HG03095 (cell line): ENCODE measurements at regions not wholly inside any gene's neighbourhood (a gene's known extent, or its start where the extent isn't known, plus 50 kb on each side); places are given as distances from the start of the nearest gene placed in this dataset.

ENCODE experiments used
- ATAC-seq: cut with Tn5 transposase; IDR thresholded peaks from one replicate; pipeline ENCODE4 v1.9.1; 2021; ENCODE audit warnings: moderate library complexity; ENCODE audit not compliant: unreplicated experiment

DNA sequence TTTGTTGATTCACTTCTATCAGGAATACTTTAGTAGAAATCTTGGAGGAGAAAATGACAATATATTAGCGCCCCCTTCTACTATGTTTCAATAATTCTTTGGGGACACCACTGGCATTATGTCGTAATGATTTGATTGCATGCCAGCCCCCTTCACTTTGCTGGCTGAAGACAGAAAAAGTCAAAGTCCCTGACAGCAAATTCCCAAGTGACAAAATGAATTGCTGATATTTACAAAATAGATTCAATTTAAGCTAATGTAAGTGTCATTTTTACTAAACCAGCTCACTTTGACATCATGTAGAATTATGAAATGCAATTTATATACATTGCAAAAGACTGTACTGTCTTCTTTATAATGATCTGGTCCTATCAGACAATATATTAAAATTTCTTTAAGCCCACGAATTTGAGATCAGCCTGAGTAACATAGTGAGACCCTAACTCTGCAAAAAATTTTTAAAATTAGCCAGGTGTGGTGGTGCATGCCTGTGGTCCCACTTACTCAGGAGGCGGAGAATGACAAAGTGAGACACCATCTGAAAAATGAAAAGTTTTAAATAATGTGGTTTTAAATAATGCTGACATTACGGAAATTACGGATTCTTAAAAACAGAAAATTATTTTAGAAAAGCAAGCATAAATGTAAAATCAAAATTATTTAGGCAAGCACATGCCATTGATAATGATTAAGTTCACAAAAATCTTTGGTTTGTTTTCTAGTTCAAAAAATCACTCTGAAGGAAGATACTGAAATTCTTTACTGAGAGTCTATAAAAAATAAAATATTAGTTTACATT lies 520.1 kb upstream of the PKDCC start:
- no peak for ATAC-seq

DNA sequence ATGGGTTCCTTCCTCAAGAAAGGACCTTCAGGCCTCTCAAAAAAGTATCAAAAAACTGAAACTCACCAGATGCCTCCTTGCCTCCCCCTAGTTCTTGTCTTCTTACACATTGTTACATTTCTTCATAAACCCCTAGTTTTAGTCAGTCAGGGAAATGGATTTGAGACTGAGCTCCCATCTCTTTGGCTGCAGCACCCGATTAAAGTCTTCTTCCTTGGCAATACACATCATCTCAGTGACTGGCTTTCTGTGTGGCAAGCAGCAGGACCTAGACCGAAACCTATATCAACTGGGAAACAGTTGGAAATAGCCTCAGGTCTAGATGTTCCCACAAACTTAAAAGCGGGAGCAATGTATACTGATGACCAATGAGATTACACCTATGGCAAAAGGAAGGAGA lies 512.2 kb upstream of the PKDCC start:
- ATAC-seq = no peak

DNA sequence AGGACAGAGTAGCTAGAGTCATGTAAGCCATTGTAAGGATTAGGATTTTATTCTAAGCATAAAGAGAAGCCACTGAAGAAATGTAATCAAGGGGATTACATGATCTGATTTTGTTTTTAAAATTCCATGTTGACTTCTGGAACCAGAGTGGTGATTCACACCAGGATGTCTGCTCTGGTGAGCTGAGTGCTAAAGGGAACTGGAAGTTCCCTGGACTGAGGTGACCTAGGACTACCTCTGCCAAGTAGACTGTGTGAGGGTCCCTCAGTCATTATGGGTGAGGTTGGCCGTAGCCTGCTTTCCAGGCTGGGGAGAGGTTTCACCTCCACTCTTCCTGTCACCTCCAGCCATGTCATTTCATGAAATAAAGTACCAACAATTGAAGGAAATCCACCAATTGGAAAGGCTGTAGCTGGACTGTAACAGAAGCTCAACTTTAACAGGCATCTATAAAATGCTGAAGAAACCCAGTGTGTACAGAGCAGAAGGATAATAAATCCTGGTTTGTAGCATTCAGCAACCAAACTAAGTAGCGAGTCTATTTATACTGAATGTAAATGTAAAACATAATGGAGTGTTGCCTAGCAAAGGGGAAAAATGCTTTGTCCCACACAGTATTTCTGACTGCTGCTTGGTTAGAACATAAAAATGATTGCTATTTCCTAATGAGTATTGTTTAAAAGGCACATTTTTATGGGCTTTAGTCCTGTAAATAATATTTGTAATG lies 507.4 kb upstream of the PKDCC start:
- ATAC-seq = no peak

DNA sequence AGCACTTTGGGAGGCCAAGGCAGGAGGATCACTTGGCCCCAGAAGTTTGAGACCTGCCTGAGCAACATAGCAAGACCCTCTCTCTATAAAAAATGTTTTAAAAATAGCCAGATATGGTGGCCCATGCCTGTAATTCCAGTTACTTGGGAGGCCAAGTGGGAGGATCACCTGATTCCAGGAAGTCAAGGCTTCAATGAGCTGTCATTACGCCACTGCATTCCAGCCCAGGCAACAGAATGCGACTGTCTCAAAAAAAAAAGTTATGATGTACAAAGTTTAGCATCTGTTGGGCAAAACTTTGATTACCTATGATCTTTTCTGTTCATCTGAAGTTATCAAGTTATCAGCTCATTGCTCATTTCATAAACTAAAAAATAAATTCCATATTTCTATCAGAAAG lies 504.1 kb upstream of the PKDCC start:
- ATAC-seq = no peak

DNA sequence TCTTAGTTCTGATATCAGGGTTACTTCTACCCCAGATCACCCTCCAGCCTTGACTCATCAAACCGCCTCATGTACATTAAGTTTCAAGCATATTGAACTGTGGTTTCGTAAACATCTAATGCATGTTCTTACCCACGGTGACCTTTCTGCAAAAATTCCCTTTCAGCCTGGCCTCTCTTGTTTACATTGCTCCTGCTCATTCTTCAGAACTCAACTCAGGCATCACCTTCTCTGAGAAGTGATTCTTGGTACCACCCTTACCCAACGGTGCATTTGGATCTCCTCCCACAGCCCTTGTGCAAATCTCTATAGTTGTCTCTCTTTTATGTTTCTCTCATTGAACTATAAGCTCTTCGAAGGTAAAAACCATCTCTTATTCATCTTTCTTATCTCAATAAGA lies 503.1 kb upstream of the PKDCC start:
- ATAC-seq = no peak

DNA sequence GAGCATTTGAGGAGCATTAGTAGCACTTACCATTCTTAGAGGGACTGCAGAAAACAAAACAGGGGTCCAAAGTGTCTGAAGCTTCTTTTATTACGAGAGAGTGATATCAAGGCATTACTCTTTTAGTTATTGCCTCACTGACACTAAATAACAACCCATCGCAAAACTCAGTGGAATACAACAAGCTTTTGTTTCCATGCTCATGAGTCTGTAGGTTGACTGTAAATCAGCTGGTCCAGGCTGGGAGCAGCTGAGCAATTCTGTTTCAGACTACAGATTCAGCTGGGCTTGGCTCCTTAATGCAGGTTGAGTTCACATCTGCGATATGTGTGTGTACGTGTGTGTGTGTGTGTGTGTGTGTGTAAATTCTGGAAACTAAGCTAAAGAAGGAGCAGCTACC lies 501.8 kb upstream of the PKDCC start:
- ATAC-seq = no peak

DNA sequence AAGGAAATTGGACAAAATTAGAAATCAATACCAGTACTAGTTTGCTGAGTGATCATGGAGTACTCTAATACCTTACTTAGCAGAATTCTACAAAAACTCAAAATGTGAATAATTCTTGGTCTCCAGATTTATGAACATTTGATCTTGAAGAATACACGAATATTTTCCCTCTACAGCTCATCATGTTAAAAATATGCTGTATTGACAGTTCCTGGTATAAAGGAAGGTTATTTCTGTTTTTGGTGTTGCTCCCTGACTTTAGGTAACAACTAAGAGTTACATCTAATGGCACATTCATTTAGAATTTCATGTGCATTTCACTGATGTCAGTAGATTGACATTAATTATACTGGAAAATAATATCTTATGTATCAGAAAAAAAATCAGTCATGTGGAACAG lies 479.2 kb upstream of the PKDCC start:
- ATAC-seq = no peak

DNA sequence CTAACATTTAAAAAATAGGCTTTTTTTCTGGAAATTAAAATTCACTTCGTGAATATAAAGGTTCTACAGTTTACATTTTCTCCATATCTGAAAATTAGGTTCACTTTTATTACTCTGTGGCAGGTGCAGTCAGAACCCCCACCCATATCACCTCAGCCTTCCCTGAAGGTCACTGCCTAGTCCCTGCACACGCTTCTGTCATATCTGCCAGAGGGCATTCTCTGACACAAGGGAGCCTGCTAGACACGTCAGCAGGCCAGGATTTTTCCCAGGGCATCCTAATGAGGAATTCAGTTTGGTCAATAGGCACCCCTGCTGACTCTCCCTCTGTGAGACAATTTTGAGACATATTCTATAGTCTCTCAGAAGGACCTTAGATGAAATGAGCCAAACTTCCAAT lies 475.7 kb upstream of the PKDCC start:
- no peak for ATAC-seq

DNA sequence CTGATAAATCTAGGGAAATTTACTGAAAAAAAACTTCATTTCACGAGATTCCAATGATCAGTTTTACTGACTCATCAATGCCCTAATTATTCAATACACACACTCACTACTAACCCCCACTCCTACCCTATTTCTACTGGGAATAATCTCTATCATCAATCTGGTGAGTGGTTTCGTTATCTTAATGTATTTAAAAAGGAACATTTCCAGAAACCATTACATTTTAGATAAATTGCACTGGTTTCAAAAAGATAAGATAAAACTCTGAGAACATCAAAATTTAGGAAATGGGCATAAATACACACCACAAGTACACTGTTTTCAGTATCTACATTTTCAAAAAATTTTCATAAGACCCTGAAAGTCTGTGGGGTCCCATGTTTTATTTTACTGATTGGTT lies 471.4 kb upstream of the PKDCC start:
- no peak for ATAC-seq

DNA sequence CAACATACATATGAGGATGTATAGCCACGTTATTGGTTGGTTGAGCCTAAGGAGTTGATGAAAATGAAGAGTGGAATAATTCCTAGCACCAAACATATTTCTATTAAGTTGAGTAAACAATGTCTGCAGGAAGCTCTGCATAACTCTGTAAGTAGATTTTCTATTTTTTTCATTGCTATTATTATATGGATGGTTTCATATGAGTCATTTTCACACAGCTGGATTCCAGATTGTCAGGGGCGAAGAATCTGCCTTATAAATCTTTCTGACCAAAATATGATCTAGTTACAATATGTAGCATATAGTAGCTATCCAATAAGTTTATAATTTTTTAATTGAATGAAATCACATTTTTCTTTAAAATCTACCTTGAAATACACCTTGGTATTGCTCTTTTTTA lies 468.0 kb upstream of the PKDCC start:
- no peak for ATAC-seq

DNA sequence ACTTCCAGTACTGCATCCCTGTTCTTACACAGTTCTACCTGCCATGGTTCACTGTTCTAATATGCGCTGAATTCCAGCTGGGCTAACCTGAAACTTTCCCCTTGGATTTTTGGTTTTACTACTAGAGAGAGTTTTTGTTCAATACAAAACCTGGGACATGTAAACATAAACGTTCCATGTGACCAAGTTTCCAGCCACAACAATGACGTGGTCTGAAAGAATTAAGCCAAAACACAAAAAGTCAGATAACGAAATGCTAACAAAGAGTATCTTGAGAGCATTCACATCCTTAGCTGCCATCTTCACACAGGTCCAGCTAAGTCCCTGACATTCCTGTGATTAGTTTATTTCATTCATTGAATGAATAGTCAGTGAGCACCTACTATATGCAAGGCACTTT lies 467.0 kb upstream of the PKDCC start:
- ATAC-seq = no peak

DNA sequence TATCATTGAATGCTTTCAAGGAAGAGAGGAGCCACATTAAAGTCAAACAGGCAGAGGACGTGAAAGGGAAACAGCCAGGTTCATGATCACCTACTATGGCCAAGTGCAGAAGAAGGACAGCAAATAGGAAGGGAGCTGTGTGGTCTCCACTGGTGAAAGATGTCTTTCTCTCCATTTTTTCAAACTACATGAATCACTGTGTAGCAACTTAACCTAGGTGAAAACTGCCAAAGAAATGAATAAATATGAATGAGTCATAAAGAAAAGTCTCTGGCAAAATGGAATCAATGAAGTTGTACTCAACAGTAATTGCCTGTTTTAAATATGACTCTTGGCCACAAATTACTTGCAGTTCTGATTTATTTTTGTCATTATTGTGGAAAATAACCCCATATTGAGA lies 452.6 kb upstream of the PKDCC start:
- no peak for ATAC-seq

DNA sequence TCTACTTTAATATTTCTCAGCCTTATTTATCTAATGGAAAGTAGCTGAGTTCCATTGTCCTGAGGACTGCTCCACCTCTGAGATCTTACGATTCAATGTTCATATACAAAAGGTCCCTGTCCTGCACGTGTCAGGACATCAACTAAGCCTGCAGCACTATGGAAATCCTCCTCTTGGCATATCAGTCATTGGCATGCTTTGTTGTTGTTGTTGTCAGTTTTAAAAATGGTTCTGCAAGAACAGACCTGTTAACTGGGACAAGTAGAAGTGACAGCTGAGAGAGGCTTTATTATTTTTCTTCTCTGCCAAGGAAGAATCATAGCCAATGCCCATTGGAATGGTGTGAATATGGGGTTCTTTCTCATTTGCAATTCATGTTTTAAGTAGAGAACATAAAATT lies 450.1 kb upstream of the PKDCC start:
- no peak for ATAC-seq

DNA sequence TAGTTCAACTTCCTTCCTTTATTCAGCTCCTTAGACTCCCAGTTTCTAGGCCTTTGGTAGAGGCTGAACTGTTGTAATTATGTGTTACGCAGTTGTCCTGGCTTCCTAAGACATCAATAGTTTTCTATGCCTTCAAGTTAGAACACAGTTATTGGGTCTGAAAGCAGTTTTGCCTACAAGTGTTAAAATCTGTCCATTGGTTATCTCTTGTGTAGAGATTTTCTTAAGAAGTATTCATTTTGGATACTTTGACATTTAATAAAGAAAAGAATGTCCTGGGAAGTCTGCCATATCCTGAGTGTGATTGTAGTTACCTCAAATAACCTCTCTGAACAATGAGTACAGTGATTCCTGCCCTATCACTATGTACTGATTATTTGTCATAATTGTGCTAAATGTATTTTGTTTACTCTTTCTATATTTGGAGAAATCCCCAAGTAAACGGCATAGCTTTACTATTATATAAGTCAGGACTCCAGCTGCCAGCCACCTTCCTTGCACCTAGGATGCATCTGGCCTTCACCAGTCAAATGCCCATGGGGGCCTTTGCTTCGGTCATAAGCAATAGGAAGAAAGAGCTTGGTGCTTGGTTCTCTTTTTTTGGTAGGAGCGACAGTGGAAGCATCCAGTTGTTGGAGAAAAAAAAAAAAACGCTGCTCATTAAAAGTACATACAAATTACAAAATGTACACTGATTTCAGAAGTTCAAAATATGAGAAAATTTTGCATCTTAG lies 449.5 kb upstream of the PKDCC start:
- ATAC-seq = no peak

DNA sequence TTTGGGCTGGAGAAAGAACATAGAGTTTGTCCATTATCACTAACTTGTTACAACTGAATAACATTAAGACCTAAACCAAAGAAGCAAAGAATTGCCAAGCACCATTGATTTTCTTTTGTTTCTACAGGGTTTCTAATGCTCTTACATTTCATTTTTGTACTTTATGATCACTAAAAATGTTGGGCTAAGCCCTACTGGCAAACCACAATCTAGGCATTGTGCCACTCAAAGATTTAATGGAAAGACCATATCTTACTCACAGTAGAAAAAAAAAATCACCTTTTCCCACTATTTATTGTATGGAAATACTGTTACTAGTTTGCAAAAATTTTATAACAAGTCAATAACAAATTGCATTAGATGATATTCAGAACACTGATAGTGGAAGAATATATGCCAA lies 447.4 kb upstream of the PKDCC start:
- no peak for ATAC-seq

DNA sequence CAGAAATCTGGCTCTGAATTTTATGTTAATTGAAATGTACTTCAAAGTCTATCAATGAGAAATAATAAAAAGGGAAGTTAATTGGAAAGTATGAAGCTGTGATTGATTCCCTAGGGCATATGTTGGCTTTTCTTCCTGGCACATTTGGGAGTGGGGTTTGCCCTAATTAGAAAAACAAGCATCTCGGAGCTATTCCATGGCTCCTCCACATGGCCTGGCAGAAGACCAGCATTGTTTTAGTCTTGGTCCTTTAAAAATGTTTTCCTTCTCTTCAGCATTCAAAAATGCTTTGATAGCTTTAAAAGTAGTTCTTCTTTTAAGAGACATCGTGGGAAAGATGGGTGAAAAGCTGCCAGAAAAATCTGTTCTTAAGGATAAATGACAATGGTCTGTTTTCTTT lies 445.5 kb upstream of the PKDCC start:
- no peak for ATAC-seq

DNA sequence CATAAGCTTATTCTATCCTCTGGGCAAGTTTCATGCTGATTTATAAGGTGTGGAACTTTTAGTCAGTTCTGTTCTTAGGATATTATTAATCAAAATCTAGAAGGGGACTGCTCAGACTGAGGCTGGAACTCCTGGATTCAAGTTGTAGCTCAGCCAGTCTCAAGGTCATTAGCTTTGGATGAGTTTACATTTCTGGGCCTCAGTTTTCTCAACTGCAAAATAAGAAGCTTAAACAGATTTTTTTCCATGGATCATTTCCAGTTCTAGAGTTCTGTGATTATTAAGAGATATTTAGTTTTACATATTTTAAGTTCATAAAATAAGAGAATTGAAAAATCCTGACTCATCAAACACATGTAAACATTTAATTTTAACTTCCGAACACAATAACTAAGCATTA lies 442.5 kb upstream of the PKDCC start:
- no peak for ATAC-seq

DNA sequence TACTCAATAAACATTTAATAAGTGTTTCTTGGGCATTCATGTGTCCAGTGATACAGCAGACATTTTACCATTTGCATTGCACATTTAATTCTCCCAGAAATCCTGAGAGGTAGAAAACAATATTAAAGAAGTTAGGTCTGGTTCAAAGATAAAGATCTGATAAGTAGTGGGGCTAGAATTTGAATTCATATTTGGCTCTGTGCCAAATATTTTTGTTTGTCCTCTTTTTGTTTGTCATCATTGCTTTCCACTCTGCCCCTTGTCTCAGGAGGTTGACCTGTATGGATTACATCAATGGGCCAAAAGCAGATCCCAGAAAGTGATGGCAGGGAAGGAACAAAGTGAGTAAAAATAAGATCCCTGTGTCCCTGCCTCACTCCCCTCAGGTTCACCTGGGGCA lies 441.9 kb upstream of the PKDCC start:
- ATAC-seq = no peak

DNA sequence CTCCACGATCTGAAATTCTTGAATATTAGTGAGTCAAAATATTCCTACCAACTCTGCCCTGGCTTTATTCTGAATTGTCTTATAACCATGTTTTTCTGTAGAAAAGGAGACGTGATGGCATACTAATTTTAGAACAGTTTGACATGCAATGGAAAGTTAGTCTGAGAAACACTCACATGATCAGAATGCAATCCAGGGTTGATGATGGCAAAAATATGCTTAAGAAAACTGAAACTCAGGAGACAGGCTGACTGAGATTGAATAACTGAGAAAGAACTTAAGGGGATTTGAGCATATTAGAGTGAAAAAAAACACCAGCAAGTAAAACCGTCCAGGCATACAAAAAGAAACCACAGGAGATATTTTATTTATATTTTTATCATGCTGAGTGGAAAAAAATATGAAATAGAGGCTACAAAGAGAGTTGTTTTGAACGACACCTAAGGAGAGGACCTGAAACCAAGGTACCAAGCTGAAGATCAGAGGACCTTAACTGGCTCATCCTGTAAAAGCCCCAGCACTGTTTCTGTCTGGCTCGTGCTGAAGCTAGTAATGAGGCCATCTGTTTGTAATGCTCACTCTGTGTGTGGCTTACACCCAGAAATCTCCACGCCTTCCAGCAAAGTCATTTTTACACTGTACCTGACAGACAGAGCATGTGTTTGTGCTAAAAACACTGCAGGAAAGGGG lies 437.2 kb upstream of the PKDCC start:
- no peak for ATAC-seq

DNA sequence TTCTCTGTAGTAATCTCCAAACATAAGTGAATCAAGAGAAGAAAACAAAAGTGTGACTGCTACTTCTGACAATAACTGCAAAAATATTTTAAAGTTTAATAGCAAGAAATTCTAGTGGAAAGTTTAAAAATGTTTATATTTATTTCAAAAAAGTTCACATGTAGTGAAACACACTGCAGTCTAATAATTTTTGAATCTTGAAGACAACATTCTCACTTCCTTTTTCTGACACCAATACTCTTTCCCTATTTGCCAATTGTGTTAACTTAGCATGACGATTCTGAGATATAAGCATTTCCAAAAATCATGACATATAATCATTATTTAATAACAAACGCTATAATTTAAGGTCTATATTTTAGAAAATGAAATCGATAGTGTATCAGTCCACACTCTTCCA lies 429.1 kb upstream of the PKDCC start:
- ATAC-seq = no peak

DNA sequence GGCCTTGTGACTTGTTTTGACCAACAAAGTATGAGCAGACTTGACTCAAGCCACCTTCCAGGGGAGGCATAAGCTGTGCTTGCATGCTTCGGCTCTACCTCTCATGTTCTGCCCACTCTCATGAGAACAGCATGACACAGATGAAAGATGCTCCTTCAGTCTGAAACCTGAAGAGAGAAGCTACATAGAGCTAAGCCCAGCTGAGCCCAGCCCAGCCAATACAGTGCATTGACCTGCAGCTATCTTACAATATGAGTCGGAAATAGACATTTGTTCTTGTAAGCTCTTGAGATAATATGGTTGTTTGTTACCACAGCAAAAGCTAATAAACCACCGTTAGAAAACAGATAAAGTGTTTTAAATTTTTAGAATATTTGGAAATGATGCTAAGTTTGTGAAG lies 426.7 kb upstream of the PKDCC start:
- ATAC-seq = no peak
